ENCODE measurements at regions not wholly inside any gene's neighbourhood (a gene's known extent, or its start where the extent isn't known, plus 50 kb on each side); places are given as distances from the start of the nearest gene placed in this dataset.

DNA sequence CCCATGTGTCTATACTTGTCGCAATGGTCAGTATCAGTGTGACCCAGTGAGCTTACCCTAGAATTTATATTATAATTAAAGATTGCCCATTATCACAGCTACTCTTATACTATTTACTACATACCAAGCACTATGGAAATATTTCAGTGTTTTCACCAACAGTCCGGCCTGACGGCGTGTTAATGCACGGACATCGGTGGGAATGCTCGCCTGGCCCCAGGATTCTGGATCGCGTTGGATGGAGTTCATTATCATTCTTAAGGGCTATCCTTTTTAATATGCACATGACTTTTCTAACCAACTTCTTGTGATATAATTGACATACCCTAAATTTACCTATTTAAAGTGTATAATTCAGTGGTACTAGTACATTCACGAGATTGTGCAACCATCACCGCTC, 51.8 kb upstream of the AFDN start:
- H4K20me1 ChIP-seq (ENCODE audit: insufficient read depth, poor library complexity, severe bottlenecking): no peaks in the 10 kb centered on the region
- WGBS (ENCODE audit: low lambda C conversion rate, missing lambda C conversion rate): 97% methylated on average over 11 of the region's 11 CpGs
- H3K4me2 ChIP-seq: no peak overlapping the region
- H3K4me1 ChIP-seq (ENCODE audit: insufficient read depth): peaks cover 21% of the 10 kb centered on the region
- DNase-seq (ENCODE audit: low spot score): no peak
- H3K27me3 ChIP-seq: no peaks in the 10 kb centered on the region
- H3K79me2 ChIP-seq: no peaks in the 10 kb centered on the region
- no peak for TF ChIP-seq EZH2 (IDR thresholded peaks at IDR 0.05; ENCODE audit: borderline replicate concordance)
- TF ChIP-seq, protein P1, sequence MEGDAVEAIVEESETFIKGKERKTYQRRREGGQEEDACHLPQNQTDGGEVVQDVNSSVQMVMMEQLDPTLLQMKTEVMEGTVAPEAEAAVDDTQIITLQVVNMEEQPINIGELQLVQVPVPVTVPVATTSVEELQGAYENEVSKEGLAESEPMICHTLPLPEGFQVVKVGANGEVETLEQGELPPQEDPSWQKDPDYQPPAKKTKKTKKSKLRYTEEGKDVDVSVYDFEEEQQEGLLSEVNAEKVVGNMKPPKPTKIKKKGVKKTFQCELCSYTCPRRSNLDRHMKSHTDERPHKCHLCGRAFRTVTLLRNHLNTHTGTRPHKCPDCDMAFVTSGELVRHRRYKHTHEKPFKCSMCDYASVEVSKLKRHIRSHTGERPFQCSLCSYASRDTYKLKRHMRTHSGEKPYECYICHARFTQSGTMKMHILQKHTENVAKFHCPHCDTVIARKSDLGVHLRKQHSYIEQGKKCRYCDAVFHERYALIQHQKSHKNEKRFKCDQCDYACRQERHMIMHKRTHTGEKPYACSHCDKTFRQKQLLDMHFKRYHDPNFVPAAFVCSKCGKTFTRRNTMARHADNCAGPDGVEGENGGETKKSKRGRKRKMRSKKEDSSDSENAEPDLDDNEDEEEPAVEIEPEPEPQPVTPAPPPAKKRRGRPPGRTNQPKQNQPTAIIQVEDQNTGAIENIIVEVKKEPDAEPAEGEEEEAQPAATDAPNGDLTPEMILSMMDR (IDR thresholded peaks at IDR 0.05; ENCODE audit: poor library complexity): no peak
- no peak for TF ChIP-seq EZH2phosphoT487 (IDR thresholded peaks at IDR 0.05; ENCODE audit: low read depth, severe bottlenecking, unreplicated experiment)
- no peaks in the 10 kb centered on the region for H3K36me3 ChIP-seq (replicated peaks; ENCODE audit: insufficient read depth, low read depth)
- H3K4me3 ChIP-seq: no peak overlapping the region
- no peak overlapping the region for H3K27ac ChIP-seq
- H3K9me2 ChIP-seq (replicated peaks; ENCODE audit: insufficient read depth): no peaks in the 10 kb centered on the region
- no peak overlapping the region for H2AFZ ChIP-seq
- no peaks in the 10 kb centered on the region for H3K9me3 ChIP-seq (ENCODE audit: low read depth)

DNA sequence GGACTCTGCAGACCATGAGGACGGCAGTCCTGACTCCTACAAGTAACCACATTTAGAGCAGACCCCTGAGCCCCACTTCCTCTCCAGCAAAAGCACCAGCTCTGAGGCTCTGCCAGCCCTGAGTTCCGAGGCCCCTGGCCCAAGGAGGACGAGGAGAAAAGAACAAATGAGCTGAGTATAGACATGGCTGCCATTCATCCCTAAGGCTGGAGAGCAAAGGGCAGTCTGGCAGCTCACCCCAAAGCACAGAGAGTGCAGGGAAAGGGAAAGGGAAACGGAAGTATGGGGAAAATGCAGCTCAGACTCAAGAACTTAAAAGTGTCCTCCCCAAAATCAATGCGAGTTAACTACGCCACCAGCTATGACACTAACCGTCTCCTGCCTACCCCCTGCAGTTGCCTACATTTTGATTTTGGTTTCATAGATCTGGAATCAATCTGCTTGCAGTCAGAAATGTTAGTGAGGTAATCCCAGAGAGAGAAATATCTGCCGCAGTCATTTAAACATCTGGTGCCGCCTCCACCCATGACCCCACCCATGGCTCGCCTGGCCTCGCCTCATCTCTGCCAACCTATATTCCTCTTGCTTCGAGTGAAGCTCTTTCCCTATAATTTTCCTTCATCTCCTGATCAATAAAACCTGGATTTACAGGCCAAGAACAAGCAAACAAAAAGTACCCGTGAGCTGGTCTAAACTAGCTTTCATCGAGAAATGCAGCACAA, 49.6 kb upstream of the AFDN start:
- H3K4me1 ChIP-seq (ENCODE audit: insufficient read depth): peaks cover 21% of the 10 kb centered on the region
- 72% methylated on average over 14 of the region's 14 CpGs for WGBS (ENCODE audit: low lambda C conversion rate, missing lambda C conversion rate)
- H3K79me2 ChIP-seq: no peaks in the 10 kb centered on the region
- H3K4me2 ChIP-seq: no peak overlapping the region
- H3K9me3 ChIP-seq (ENCODE audit: low read depth): no peaks in the 10 kb centered on the region
- no peaks in the 10 kb centered on the region for H4K20me1 ChIP-seq (ENCODE audit: insufficient read depth, poor library complexity, severe bottlenecking)
- H3K27ac ChIP-seq: no peak overlapping the region
- no peak overlapping the region for H2AFZ ChIP-seq
- H3K9me2 ChIP-seq (replicated peaks; ENCODE audit: insufficient read depth): no peaks in the 10 kb centered on the region
- TF ChIP-seq, protein P1 (IDR thresholded peaks at IDR 0.05; ENCODE audit: poor library complexity): no peak
- TF ChIP-seq EZH2 (IDR thresholded peaks at IDR 0.05; ENCODE audit: borderline replicate concordance): no peak
- TF ChIP-seq EZH2phosphoT487 (IDR thresholded peaks at IDR 0.05; ENCODE audit: low read depth, severe bottlenecking, unreplicated experiment): no peak
- H3K27me3 ChIP-seq: no peaks in the 10 kb centered on the region
- no peak for DNase-seq (ENCODE audit: low spot score)
- no peak overlapping the region for H3K4me3 ChIP-seq
- no peaks in the 10 kb centered on the region for H3K36me3 ChIP-seq (replicated peaks; ENCODE audit: insufficient read depth, low read depth)

All from hepatocyte (in vitro differentiated cells).